NCI-H2196 treated with DMSO at 0.1 percent for 48 hours (cell line): ENCODE measurements at regions not wholly inside any gene's neighbourhood (a gene's known extent, or its start where the extent isn't known, plus 50 kb on each side); places are given as distances from the start of the nearest gene placed in this dataset.

ENCODE experiments used
- DNase-seq: peaks from one replicate; lab custom pipeline; 2025; ENCODE audit not compliant: unreplicated experiment; lab: John Stamatoyannopoulos, UW

- no peak for DNase-seq
Measured at GRCh38 chr4:178258603-178259002, 816.4 kb upstream of the AGA start.

- no peak for DNase-seq
Measured at GRCh38 chr4:178259566-178259965, 817.3 kb upstream of the AGA start.

GRCh38 chr4:178264001-178264400, 821.8 kb upstream of the AGA start:
- DNase-seq = no peak

DNA sequence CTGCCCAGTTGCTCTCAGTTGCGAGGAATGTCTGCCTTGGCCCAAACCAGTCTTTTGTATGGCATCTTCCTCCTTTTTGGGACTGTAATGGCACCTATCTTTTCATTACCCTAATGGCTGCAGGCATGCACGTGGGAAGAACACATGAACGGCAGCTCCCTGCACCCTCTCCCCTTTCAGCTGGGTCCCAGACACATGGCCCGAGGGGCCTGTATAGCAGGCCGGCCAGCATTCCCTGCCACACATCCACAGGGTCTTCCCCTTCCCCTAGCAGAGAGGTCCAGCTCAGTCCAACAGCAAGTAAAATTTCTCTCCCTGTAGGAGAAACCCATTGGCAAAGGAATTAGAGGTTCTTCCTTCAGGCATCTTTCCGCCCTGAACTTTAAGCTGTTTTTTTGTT, 829.1 kb upstream of the AGA start:
- no peak for DNase-seq

GRCh38 chr4:178273168-178273567, 830.9 kb upstream of the AGA start:
- DNase-seq = no peak

DNA sequence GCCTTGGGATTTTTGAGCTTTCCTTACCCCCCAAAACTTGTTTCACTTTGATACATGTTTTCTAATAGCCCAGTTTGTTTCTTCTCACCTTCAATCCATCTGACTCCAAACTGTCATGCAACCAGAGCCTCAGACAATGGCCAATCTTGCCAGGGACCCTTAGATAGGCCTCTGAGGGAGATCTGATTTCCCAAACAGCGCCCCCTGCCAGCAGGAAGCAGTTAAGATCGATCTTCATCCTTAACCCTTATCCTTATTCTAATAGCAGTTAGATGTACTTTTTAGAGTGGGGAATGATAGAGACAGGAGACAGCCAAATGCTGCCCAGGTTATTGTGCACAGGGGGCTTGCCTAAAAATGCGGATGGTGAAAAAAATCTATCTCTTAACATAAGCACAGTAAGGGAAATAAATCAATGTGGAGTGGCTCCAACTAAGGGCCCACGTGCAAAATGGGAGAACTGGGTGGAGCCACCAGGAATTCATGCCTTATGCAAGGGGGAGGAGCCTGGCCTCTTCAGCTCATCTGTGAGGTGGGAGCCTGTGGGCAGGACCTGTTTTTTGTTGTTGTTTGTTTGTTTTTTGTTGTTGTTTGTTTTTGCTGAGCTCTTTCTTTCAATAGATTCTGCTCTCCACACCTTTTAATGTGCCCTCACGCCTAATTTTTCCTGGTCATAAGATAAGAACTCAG, 833.6 kb upstream of the AGA start:
- DNase-seq = no peak

DNA sequence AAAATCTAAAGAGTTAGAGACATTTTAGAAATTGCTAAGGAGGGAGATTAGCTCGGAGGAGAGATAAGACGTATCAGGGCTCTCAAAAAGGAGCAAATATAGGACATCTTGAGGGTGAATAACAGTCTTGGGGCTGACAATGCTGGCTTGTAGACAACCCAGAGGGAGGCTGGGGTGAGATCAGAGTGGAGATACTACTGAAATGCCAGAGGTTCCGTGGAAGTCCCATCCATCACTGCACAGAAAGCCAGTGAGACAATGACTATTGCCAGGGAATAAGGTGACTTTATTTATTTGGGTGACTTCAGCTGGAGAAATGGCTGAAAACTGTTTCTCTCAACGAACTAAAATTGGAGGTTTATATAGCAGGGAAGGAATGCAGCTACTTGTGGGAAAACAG, 838.1 kb upstream of the AGA start:
- no peak for DNase-seq

- DNase-seq = no peak
Measured at GRCh38 chr4:178288462-178288861, 846.2 kb upstream of the AGA start.

DNA sequence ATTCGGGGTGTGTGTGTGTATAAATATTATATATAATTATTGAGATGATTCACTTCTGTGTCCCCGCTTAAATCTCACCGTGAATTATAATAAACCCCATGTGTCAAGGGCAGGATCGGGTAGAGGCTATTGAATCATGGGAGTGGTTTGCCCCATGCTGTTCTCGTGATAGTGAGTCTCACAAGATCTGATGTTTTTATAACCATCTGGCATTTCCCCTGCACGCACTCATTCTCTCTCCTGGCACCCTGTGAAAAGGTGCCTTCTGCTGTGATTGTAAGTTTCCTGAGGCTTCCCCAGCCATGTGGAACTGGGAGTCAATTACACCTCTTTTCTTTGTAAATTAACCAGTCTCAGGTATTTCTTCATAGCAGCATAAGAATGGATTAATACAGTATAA, 851.4 kb upstream of the AGA start:
- no peak for DNase-seq

DNA sequence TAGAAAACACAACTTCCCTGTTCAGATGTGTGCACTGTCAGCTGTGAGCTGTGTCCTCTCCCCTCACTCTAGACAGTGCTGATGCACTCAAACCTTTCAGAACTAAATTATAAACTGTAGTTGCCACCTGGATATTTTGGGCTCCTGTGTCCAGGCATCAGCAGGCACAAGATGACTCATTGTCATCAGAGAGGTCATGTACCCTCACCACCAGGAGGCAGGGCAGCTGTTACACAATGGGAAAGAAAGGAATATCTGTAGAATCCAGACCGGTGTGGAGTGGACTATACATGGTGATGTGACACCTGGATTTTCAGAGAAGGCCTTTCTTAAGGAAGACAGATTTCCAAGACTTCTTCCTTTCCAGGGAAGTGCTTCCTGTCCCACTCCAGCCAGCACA, 854.4 kb upstream of the AGA start:
- no peak for DNase-seq

DNA sequence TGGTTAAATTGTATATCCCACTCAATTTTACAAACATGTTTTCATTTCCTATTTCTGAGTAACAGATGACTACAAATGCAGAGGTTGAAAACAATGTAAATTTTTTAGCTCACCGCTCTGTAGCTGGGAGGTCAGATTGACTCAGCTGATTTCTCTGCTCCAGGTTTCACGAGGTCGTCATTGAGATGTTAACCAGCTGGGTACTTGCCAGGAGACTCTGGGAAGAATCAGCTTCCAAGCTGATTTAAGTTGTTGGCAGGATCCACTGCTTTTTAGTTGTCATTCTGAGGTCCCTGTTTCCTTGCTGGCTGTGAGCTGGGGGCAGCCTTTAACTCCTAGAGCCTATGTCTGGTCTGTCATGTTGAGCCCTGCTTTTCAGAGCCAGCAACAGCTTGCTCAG, 864.3 kb upstream of the AGA start:
- DNase-seq = no peak

DNA sequence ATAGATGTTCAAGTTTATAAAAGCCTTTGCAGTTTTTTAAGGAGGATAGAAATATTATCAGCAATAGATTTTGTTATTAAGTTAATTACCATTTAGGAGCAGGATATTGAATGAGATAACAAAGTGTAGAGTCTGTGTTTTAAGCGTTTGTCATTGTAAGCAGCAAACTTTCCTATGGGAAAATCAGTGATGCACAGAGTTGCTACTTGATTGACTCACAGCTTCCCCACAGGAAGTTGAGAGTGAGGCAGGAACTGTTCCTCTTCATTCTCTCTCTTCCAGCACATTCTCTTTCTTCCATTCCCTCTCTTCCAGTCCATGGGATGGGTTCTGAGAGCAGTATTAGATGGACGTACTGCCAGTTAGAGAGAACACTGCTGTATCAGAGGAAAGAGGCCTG, 867.7 kb upstream of the AGA start:
- DNase-seq = no peak

DNA sequence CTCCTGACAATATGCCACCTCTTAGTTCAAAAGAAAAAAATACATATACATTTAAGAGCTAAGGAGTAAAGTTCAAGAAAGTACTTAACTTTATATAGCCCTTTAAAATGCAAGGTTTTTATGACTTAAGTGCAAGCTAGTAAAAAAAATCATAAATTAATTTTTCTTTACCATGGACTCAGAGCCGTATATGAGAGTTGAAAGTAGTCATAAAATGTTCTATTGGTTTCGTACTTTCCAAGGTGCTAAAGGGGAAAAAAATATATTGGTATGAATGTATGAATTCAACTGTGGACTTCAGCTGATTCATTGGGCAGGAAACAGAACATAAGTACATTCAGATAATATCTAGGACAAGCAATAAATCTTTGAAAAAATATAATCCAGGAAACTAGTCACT, 869.8 kb upstream of the AGA start:
- no peak for DNase-seq

DNA sequence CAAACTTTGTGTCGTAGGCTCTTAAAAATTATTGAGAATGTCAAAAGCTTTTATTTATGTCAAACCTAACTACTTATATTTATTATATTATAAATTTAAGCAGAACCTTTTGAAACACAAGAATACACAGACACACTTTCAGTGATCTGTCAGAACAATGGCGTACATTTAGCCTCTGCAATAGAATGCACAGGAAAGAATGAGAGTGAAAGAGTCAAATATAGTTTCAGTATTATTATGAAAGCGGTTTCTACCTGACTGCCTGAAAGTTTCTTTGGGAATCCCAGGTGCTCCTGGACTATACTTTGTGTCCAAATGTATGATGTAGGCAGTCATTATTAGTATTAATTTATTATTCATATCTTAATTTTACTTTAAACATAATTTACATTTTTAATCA, 872.0 kb upstream of the AGA start:
- no peak for DNase-seq

DNA sequence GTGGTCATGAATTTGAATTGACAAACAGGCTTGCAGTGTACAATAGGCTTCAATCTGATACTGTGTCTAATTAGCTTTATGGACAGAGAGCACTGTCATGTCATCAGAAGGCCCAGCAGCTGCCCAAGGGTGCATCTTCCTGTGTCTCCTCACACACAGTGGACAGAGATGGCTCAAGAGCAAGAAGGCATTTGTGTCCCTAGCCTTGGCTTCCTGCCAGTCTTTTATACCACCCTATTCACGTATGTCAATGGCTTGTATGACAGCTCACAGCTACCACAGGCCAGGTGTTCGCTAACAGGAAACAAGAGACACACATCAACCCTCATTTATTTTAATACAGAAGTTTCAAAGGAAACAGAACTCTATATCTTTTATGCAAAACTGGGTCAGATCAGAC, 874.0 kb upstream of the AGA start:
- no peak for DNase-seq

DNA sequence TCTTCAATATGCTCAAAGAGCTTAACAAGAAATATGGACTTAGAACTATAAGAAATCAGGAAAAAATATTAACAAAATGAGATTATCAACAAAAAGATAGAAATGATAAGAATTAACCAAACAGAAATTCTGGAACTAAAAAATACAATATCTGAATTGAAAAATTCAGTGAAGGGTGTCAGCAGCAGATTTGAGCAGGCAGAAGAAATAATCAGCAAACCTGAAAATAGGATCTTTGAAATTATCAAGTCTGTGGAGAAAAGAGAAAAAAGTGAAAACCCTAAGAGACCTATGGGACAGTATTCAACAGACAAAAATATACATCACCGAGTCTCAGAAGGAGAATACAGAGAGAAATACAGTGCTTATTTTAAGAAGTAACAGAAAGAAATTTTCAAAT, 877.8 kb upstream of the AGA start:
- no peak for DNase-seq

- DNase-seq = no peak
Measured at GRCh38 chr4:178322524-178323183, 880.4 kb upstream of the AGA start.

- no peak for DNase-seq
Measured at GRCh38 chr4:178329226-178329872, 887.1 kb upstream of the AGA start.

DNA sequence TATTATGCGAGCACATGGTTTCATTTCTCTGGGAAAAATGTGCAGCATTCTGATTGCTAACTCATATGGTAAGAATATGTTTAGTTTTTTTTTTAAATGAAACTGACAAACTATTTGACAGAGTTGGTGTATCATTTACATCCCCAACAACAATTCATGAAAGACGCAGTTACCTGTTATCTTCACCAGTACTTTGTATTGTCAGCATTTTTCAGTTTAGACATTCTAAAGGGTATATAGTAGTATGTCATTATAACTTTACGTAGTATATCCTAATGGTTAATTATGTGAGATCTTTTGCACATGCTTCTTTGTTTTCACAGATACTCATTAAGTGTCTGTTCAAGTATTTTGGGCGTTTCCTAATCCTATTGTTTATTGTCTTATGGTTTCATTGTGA, 891.1 kb upstream of the AGA start:
- DNase-seq = no peak

- no peak for DNase-seq
Measured at GRCh38 chr4:178339769-178340168, 897.5 kb upstream of the AGA start.

DNA sequence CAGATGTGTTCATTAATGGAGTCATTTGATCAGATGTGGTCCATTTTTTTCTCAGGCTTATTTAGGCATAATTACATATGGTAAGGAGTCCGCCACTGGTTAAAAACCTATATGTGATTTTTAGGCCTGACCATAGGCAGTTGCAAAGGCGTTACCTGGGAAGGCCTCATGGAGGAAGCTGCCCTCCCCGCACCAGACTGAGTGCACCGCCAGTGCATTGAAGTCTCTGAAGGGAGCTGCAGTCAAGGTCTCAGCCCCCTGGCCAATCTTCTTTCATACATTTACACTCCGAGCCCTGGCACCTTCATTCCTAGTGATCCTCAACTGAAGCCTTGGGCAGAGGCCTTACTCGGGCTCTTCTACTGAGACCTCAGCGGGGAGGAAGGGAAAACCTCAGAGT, 898.2 kb upstream of the AGA start:
- DNase-seq = no peak

DNA sequence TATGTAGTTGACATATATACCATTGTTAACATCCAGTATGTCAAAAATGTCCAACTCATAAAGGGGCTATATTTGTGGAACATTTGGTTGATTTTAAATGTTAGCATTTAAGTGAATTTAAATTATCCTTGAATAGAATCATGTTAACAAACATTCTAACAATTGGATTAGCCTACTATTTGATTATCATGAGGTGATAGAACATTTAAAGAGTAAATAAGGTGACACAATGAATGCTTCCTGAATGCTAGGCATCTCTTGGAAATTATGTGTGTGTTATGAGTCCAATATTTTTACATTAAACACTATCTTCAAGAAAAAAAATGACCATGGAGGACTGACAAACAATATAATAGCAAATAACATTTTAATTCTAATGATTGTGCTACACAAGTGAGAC, 901.9 kb upstream of the AGA start:
- DNase-seq = no peak

- no peak for DNase-seq
Measured at GRCh38 chr4:178347111-178347510, 904.9 kb upstream of the AGA start.
